GM19467 (cell line): ENCODE measurements at regions not wholly inside any gene's neighbourhood (a gene's known extent, or its start where the extent isn't known, plus 50 kb on each side); places are given as distances from the start of the nearest gene placed in this dataset.

Experiments used
- ATAC-seq: cut with Tn5 transposase; IDR thresholded peaks from one replicate; pipeline ENCODE4 v1.9.1; 2021; ENCODE audit warnings: mild to moderate bottlenecking, moderate library complexity; ENCODE audit not compliant: unreplicated experiment

GRCh38 chr7:136051203-136051928 is 74.2 kb upstream of the MTPN start:
- ATAC-seq, result no peak

DNA sequence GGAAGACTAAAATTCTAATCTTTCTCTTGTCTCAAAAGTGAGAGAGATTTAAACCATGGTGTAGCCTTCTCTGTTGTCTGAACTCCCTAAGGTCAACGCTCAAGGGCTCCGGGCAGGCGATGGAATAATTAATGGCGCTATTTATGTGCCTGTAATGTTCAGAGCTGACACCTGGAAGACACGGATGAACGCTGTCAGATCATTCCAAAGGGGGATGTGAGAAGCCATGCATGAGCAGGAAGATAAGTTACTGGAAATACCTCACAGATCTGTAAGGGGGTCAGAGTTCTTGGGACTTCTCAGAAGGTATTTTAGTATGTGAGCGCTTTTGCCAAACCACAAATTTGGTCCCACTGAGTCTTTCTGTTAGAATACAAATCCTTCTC is 73.3 kb upstream of the MTPN start:
- ATAC-seq, result no peak

DNA sequence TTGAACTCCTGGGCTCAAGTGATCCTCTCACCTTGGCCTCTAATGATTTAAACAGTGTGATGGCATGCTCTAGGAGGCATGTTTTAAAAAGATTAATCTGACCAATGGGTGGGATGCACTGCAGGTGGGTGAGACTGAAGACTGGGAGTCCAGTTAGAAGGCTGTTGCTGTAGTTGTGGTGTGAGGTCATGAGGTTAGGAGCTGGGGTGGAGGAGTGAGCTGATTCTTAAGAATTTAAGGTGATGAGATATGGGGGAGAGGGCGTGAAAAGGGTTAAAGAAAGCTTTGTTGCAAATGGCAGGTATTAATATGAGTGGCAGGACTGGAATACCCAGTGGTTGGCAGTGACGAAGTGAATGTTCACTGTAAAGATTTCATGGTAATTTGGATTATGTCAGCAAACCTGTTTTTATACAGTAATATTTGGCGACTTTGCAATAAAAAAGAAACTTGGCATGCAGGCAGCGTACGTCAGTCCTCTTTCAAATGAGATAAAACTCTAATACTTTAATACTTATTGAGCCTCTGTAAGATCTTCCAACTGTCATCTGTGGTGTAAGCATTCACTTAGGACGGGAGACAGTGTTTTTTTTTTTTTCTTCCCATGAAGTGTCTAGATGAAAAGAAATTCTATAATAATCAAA is 72.8 kb upstream of the MTPN start:
- ATAC-seq, result no peak

DNA sequence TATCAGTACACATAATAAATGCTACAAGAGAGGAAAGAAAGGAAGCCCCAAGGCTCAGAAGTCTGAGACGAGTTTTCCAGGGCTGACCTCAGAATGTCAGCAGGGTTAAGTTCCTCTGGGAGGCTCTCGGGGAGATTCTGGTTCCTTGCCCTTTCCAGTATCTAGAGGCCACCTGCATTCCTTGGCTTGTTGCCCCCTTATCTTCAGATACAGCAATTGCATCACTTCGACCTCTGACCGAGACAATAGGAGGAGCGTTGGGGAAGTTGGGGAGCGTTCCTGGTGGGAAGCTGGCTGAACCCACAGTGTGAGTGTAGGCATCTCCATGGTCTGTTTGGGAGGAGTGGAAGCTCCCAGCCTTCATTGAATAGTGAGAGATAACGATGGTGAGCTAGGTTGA is 72.0 kb upstream of the MTPN start:
- ATAC-seq, result no peak

DNA sequence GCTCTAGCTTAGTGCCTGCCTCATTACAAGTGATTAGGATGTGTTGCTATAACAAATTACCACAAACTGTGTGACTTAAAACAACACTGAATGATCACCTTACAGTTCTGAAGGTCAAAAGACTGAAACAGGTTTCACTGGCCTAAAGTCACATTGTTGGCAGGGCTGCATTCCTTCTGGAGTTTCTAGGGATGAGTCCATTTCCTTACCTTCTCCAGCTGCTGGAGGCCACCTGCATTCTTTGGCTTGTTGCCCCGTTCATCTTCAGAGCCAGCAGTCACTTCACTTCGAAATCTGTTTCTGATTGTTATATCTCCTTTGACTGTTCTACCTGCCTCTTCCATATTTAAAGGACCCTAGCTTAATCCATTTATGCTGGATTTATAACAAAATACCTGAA is 69.4 kb upstream of the MTPN start:
- ATAC-seq, result no peak

DNA sequence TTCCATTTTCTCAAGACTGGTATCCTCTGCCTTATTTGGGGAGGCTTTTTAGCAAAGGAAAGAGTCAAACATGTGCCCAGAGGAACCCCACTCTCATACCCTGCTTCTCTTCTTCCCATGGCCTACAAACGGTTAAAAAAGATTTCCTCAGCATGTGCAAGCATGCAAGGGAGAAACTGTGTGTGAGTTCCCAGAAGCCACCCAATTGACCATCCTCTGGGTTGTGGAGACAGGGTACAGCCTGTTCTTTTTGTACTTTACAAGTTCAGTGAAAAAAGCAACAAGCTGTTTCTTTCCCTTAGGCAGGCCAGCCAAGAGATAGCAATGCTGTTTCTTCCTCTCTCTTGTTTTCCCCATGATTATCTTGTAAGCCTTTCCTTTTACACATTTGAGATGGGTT is 68.8 kb upstream of the MTPN start:
- ATAC-seq, result no peak

DNA sequence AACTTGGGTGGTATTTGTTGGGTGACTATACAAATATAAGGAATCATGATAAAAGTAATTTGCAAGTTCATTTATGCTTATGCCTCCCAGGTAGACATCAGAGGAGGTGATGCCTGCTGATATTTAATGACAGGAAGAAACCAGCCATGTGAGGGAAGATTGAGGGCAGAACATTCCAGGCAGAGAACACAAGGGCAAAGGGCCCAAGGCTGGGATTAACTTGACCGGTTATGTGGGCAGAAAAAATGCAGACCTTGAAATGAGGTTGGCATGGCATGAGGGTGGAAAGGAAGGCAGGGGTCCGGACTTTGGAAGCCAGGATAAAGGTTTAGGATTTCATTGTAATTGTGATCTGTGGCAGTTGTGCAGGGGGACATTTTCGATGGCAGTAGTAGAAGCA is 68.0 kb upstream of the MTPN start:
- no peak for ATAC-seq

- no peak for ATAC-seq
These were observed 62.6 kb upstream of the MTPN start for GRCh38 chr7:136039577-136040345.

DNA sequence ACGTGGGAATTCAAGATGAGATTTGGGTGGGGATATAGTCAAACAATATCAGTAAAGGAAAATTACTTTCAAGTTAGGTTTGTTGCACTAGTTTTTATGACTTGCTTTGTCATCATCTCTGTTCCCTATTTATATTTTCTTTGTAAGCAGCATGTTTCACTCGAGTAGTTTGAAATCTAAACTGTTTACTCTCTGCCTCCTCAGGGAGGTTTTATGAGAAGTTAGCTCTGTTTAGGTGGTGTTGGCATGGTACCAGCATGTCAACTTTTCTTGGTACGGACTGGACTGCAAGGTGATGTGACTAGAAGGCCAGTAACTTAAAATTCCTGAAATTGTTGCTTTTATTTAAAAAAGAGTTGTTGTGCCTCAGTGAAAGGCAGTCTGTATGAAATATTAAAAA is 59.2 kb upstream of the MTPN start:
- ATAC-seq, result no peak

DNA sequence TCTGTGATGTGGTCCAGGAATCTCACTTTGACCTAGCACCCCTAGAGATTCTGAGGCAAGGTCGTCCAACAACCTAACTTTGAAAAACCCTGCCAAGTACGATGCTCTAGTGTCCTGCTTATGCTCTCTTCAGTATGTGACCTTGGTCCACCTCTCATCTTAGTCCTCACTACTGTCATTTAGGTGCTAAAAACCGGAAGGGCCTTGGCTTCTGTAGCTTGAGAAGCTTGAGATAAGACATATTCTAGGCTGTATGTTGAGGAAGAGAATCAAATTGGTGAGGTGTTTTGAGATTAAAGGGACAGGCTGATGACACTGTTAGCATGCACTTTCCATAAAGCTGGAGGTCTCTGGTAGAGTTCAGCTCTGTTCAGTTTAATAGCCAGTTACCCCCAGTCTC is 57.0 kb upstream of the MTPN start:
- no peak for ATAC-seq

DNA sequence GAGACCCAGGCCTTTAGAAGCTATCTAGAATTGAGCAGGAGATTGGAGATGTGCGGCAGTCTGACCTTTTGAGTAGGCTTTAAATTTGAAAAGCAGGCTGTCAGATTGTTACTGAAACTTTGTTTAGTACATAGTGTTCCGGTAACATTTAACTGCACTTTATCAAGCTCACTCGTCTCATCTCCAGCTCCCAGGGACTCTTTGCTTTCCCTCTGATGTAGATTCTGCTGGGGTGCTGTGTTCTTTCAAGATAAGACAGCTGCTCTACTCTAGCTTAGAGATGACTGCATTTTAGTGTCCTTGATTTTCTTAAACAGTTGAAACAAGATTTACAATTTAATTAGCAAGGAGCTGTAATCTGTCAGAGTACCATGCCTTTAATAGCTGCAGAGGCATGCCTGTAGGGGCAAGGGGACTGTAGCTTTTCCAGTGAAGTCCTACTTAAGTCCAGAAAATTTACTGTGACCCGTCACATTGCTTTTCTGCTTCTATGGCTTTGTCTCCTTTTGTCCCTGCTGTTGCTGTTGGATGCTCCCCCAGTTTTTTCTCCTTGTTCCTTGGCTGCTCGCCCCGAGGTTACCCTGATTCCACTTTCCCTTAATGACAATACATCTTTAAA is 56.4 kb upstream of the MTPN start:
- ATAC-seq, result no peak

- ATAC-seq, result peak; percentile 75
These were observed 53.7 kb upstream of the MTPN start for GRCh38 chr7:136030867-136031318.

DNA sequence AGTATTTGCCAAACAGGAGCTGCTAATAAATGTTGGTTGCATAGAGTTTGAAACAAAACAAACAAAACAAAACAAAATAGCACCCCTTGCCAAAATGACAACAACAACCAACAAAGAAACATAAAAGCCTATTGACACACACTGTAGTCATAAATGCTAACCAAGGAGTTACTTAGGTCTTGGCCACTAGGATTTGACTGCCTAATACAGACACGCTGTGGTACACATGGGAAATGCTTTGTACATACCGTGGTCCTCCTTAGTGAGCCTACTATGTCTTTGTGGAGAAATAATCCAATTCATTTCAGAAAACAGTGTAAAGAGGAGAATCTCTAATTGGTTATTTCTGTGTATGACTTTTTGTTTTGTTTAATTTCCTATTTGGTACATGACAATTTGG is 53.2 kb upstream of the MTPN start:
- no peak for ATAC-seq

- ATAC-seq, result no peak
These were observed 50.0 kb upstream of the MTPN start for GRCh38 chr7:136027160-136027559.
